DND-41 (cell line): ENCODE measurements at regions not wholly inside any gene's neighbourhood (a gene's known extent, or its start where the extent isn't known, plus 50 kb on each side); places are given as distances from the start of the nearest gene placed in this dataset.

Experiments
- ATAC-seq: fragments of 200-7000 bp; cut with Tn5 transposase; 3 replicates; pipeline ENCODE4 v1.9.1; 2021; ENCODE audit warnings: low read depth; ENCODE audit not compliant: insufficient read depth
- DNase-seq: peaks from one replicate; pipeline ENCODE4 v3.0.0-alpha.2; 2020
- H2AFZ ChIP-seq: 2 replicates; pipeline ENCODE4 v1.6.0; 2012; ENCODE audit warnings: low read depth, low read length
- H3K27ac ChIP-seq: 2 replicates; pipeline ENCODE4 v1.5.1; 2012; ENCODE audit warnings: low read length, inconsistent platforms
- H3K27me3 ChIP-seq: fragments of 200-600 bp; sonication (generic); 2 replicates; pipeline ENCODE4 v1.6.0; 2012; ENCODE audit warnings: low read length, mild to moderate bottlenecking, inconsistent platforms; ENCODE audit not compliant: insufficient read depth, poor library complexity
- H3K36me3 ChIP-seq: 2 replicates; pipeline ENCODE4 v1.5.1; 2012; ENCODE audit warnings: low read length, inconsistent platforms; ENCODE audit not compliant: insufficient read depth
- H3K4me1 ChIP-seq: 2 replicates; pipeline ENCODE4 v1.5.1; 2012; ENCODE audit warnings: mild to moderate bottlenecking, low read length; ENCODE audit not compliant: insufficient read depth
- H3K4me2 ChIP-seq: 2 replicates; pipeline ENCODE4 v1.6.0; 2012; ENCODE audit warnings: mild to moderate bottlenecking, moderate library complexity, low read length, inconsistent platforms; ENCODE audit not compliant: insufficient read depth
- H3K4me3 ChIP-seq, 2 experiments: fragments of 200-600 bp in 1 of 2; shearing (Covaris generic) in 1 of 2; 2 replicates each; pipeline ENCODE4 v1.5.1; 2012 to 2016; ENCODE audit warnings: inconsistent platforms in 2 of 2, low read length in 2 of 2, mild to moderate bottlenecking in 2 of 2, low read depth in 1 of 2, moderate library complexity in 1 of 2
- H3K79me2 ChIP-seq: 2 replicates; pipeline ENCODE4 v1.6.0; 2012; ENCODE audit warnings: low read length, inconsistent platforms; ENCODE audit not compliant: insufficient read depth
- H3K9ac ChIP-seq: 2 replicates; pipeline ENCODE4 v1.6.0; 2012; ENCODE audit warnings: low read depth, mild to moderate bottlenecking, inconsistent platforms, low read length, moderate library complexity
- H3K9me3 ChIP-seq: 2 replicates; pipeline ENCODE4 v1.5.1; 2012; ENCODE audit warnings: low read length, moderate library complexity, mild to moderate bottlenecking, inconsistent platforms; ENCODE audit not compliant: insufficient read depth, severe bottlenecking
- H4K20me1 ChIP-seq: 2 replicates; pipeline ENCODE4 v1.6.0; 2012; ENCODE audit warnings: low read length; ENCODE audit not compliant: insufficient read depth
- CTCF ChIP-seq: IDR thresholded peaks from 2 replicates; pipeline ENCODE4 v1.5.1; 2012; ENCODE audit warnings: borderline replicate concordance, low read length, moderate library complexity, mild to moderate bottlenecking; ENCODE audit not compliant: poor library complexity, severe bottlenecking; ENCODE audit errors: extremely low read depth
- EZH2 ChIP-seq: IDR thresholded peaks from 3 replicates; pipeline ENCODE4 v1.6.1; 2012; ENCODE audit warnings: borderline replicate concordance, low read depth, mild to moderate bottlenecking, moderate library complexity, low read length, inconsistent platforms; ENCODE audit not compliant: severe bottlenecking

- Histone ChIP-seq H3K4me1 (no peaks in the 10 kb centered on the region), H2AFZ (no peak overlapping the region), H3K4me3 (no peak overlapping the region), H3K4me2 (no peak overlapping the region), H4K20me1 (no peaks in the 10 kb centered on the region), H3K79me2 (no peaks in the 10 kb centered on the region), H3K27ac (no peak overlapping the region), H3K9ac (no peak overlapping the region), H3K27me3 (no peaks in the 10 kb centered on the region), H3K36me3 (no peaks in the 10 kb centered on the region), H3K9me3 (no peaks in the 10 kb centered on the region)
- no peak for TF ChIP-seq EZH2
- TF ChIP-seq CTCF: no peak
- no peak for DNase-seq
- no peak for ATAC-seq
Measured at GRCh38 chr1:234710936-234711724, 101.2 kb upstream of the IRF2BP2 start.

GRCh38 chr1:234710381-234710780 lies 100.4 kb upstream of the IRF2BP2 start:
- Histone ChIP-seq H4K20me1 (no peaks in the 10 kb centered on the region), H3K36me3 (no peaks in the 10 kb centered on the region), H3K79me2 (no peaks in the 10 kb centered on the region), H3K4me2 (no peak overlapping the region), H3K9me3 (no peaks in the 10 kb centered on the region), H3K27me3 (no peaks in the 10 kb centered on the region), H3K4me3 (no peak overlapping the region), H3K4me1 (no peaks in the 10 kb centered on the region), H3K9ac (no peak overlapping the region), H2AFZ (no peak overlapping the region), H3K27ac (peak overlapping the region; percentile 26; the same call in 1 of the 2 replicates)
- ATAC-seq (no peak), DNase-seq (no peak)
- TF ChIP-seq EZH2 (no peak), CTCF (no peak)

GRCh38 chr1:234709473-234710228 lies 99.7 kb upstream of the IRF2BP2 start:
- H3K9ac ChIP-seq: no peak overlapping the region
- H3K36me3 ChIP-seq: no peaks in the 10 kb centered on the region
- H3K79me2 ChIP-seq: no peaks in the 10 kb centered on the region
- H2AFZ ChIP-seq: 0 out of 2 replicates have a peak overlapping the region, but pooled peaks have one; percentile 22
- peak overlapping the region; percentile 26 for H3K27ac ChIP-seq
- H3K27me3 ChIP-seq: no peaks in the 10 kb centered on the region
- H3K9me3 ChIP-seq: no peaks in the 10 kb centered on the region
- TF ChIP-seq CTCF (no peak), EZH2 (no peak)
- no peaks in the 10 kb centered on the region for H4K20me1 ChIP-seq
- no peak for DNase-seq
- H3K4me3 ChIP-seq: no peak overlapping the region
- no peak overlapping the region for H3K4me2 ChIP-seq
- H3K4me1 ChIP-seq: no peaks in the 10 kb centered on the region
- no peak for ATAC-seq
